DMS79 (cell line): ENCODE measurements at regions not wholly inside any gene's neighbourhood (a gene's known extent, or its start where the extent isn't known, plus 50 kb on each side); places are given as distances from the start of the nearest gene placed in this dataset.

ENCODE experiments used
- DNase-seq: peaks from one replicate; lab custom pipeline; 2025; lab: John Stamatoyannopoulos, UW

DNA sequence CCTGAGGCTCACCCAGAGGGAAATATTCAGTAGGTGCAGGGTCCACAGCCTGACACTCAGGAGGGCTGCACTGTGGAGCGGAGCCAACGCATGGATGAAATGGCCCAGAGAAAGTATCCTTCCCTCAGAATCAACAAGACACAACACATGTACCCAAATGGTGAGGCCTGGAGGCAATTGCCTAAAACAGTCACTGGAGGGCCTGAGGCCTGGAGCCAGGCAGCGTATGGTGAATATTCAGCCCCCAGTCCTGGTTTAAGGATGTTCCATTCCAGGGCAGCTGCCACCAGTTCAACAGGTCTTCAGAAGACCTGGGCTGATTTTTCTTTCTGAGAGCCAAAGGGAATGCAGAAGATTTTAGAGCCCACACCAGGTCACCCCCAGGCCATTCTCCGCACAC, 264.8 kb downstream of the INSC start:
- no peak for DNase-seq

DNA sequence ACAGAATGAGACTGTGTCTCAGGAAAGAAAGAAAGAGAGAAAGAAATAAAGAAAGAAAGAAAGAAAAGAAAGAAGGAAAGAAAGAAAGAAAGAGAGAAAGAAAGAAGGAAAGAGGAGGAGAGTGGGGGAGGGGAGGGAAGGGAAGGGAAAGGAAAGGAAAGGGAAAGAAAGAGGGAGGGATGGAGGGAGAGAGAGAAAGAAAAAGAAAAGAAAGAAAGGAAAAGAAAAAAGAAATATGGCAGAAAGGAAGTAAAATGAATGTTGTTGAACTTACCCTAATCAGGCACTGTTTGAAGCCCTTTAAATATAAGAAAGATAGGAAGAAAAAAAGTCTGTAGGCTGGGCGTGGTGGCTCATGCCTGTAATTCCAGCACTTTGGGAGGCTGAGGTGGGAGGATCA, 276.1 kb downstream of the INSC start:
- no peak for DNase-seq

- DNase-seq, result no peak
Measured at GRCh38 chr11:15396778-15397177, 282.1 kb downstream of the INSC start.

- DNase-seq, result no peak
Measured at GRCh38 chr11:15406851-15407351, 292.2 kb downstream of the INSC start.

GRCh38 chr11:15412054-15412453, 297.3 kb downstream of the INSC start:
- DNase-seq, result peak; percentile 33

GRCh38 chr11:15418921-15419320, 304.2 kb downstream of the INSC start:
- DNase-seq, result no peak

DNA sequence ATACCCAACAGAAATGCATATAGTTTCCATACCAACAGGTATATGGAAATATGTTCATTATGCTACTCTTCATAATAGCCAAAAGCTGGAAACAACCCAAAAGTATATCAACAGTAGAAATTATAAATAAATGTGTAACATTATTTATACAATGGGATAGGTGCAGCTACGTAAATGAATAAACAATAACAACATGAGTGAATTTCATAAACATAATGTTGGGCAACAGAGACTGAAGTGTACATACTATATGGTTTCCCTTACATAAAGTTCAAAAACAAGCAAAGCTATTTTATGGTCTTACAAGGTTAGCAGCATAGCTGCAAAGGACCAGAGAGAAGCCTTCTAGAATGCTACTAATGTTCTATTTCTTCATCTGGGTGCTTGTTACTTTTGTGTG, 305.0 kb downstream of the INSC start:
- DNase-seq, result no peak

DNA sequence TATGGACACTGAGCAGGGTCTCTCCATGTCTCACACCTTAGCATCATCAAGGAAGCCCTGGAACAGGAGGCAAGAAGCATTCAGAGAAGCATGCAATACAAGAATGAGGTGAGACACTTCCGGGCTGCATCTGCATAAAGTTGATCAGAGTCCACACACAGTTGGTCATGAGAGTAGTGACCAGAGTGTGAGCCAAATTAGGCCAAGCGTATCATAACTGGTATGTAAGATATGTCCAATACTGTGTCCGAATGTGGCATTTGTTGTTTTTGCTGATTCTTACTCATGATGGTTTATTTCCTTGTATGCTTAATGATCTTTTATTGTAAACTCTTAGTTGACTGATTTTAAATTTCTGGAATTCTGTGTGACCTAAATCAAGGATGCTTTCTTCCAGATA, 315.7 kb downstream of the INSC start:
- DNase-seq, result no peak

- DNase-seq, result no peak
Measured at GRCh38 chr11:15434529-15434928, 319.8 kb downstream of the INSC start.

GRCh38 chr11:15446315-15446714, 331.6 kb downstream of the INSC start:
- no peak for DNase-seq

GRCh38 chr11:15446929-15447328, 332.2 kb downstream of the INSC start:
- no peak for DNase-seq

- no peak for DNase-seq
Measured at GRCh38 chr11:15451713-15452112, 337.0 kb downstream of the INSC start.

- no peak for DNase-seq
Measured at GRCh38 chr11:15453211-15453765, 338.6 kb downstream of the INSC start.

GRCh38 chr11:15468466-15468865, 353.7 kb downstream of the INSC start:
- DNase-seq, result no peak

- no peak for DNase-seq
Measured at GRCh38 chr11:15471048-15471894, 356.5 kb downstream of the INSC start.

DNA sequence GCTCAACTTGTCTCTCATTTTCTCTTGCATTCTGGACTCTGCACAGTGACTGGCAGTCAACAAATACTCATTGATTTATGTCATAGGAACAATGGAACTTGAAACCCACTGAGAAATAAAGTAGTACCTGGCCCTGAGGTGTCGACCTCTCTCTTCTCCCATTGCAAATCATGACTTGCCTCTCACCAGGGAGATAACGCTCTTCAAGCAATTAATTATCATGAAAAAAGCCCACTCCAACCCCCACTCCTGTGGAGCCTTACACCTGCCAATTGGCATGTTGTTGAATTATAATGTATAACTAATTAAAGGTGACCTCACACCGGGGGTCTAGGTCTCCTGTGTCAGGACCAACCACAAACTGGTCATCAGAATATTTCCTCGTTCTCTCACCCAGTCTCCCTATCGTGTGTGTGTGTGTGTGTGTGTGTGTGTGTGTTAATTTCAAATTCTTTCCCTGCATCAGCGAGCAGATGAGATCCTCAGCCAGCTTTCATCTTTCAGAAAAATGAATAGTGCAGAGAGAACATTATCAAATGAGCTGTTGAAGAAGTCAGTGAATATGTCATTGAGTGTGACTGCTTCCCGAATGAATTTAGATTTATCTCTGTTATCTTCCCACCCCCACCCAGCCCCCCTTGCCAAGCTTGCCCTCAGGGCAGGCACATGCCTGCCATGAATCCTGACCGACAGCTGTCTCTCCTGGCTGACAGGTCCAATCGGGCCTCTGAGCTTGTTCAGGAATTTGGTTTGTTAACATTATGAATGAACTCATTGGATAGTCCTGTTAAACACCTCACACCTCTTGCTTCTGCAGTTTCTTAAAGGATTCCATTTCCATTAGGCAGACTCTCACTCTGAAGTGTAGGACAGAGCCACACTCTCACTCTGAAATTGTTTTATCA, 357.4 kb downstream of the INSC start:
- no peak for DNase-seq

DNA sequence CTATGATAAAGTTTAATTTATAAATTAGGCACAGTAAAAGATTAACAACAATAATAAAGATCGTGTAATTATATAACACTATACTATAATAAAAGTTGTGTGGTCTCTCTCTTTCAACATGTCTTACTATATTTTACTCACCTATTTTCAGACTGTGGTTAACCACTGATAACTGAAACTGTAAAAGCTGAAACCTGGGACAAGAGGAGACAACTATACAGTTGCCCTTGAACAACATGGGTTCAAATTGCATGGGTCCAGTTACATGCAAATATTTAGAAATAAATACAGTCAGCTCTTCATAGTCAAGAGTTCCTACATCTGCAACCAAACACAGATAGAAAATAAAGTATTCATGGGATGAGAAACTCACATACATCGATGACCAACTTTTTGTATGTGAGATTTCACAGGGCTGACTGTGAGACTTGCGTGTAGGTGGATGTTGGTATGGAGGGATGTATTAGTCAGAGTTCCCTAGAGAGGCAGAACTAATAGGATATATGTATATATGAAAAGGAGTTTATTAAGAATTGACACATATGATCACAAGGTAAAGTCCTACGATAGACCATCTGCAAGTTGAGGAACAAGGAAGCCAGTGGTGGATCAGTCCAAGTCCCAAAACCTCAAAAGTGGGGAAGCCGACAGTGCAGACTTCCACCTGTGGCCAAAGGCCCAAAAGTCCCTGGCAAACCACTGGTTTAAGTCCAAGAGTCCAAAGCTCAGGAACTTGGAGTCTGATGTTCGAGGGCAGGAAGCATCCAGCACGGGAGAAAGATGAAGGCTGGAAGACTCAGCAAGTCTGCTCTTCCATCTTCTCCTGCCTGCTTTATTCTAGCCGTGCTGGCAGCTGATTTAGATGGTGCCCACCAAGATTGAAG, 359.5 kb downstream of the INSC start:
- no peak for DNase-seq

GRCh38 chr11:15476371-15476917, 361.7 kb downstream of the INSC start:
- no peak for DNase-seq

- DNase-seq, result no peak
Measured at GRCh38 chr11:15481871-15482270, 367.1 kb downstream of the INSC start.

- DNase-seq, result no peak
Measured at GRCh38 chr11:15483205-15483604, 368.5 kb downstream of the INSC start.

DNA sequence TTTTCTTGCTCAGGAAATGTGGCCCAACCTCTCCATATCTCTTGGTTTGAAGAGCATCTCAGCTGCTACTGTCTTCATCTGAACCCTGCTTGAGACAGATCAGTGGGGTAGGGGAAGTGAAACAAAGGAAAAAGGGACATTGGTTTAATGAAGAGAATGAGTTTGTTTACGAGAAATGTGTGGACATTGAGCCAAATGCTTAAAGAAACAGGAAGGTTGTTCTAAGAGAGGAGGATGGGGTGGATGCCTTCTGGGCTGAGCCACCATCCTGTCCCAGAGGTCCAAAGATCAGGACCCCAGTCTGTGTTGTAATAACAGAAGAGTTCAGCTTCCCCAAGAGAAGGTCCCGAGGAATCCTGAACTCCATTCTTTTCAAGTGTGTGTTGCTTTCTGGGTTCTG, 369.7 kb downstream of the INSC start:
- DNase-seq, result no peak
